Spleen (tissue), 7 donors: ENCODE measurements at regions not wholly inside any gene's neighbourhood (a gene's known extent, or its start where the extent isn't known, plus 50 kb on each side); places are given as distances from the start of the nearest gene placed in this dataset.

Experiments used
- POLR2AphosphoS5 ChIP-seq, 3 donors: sonication (generic); formaldehyde crosslinking; IDR thresholded peaks; one replicate each; pipeline ENCODE4 v1.5.1; 2017; ENCODE audit warnings: antibody characterized with exemption in 3 of 3
- TF ChIP-seq, protein P1 (sequence below), 11 experiments: fragments of 200-600 bp in 7 of 11; fragments of 450-650 bp in 4 of 11; sonication (generic) in 4 of 11; IDR thresholded peaks in 8 of 11; conservative IDR thresholded peaks in 3 of 11; 1 replicate in 7 of 11; 2 replicates in 4 of 11; pipeline versions ENCODE4 v1.4.0 to v1.8.0; 2016 to 2021; ENCODE audit warnings: antibody characterized with exemption in 11 of 11, inconsistent platforms in 4 of 11, mild to moderate bottlenecking in 1 of 11
- donor health status: DM: no; HTN: no; CAD: no; lungs with moderate emphysema.
- donor health status: DM: no; HTN: no; CAD: no.
- donor health status: DM: no; HTN: no; CAD: no.

- TF ChIP-seq, protein P1, sequence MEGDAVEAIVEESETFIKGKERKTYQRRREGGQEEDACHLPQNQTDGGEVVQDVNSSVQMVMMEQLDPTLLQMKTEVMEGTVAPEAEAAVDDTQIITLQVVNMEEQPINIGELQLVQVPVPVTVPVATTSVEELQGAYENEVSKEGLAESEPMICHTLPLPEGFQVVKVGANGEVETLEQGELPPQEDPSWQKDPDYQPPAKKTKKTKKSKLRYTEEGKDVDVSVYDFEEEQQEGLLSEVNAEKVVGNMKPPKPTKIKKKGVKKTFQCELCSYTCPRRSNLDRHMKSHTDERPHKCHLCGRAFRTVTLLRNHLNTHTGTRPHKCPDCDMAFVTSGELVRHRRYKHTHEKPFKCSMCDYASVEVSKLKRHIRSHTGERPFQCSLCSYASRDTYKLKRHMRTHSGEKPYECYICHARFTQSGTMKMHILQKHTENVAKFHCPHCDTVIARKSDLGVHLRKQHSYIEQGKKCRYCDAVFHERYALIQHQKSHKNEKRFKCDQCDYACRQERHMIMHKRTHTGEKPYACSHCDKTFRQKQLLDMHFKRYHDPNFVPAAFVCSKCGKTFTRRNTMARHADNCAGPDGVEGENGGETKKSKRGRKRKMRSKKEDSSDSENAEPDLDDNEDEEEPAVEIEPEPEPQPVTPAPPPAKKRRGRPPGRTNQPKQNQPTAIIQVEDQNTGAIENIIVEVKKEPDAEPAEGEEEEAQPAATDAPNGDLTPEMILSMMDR (IDR thresholded peaks at IDR 0.05 in 8 of 11, conservative IDR thresholded peaks at IDR 0.05 in 3 of 11) = no peak
- no peak for TF ChIP-seq POLR2AphosphoS5 (IDR thresholded peaks at IDR 0.05)
Observed at GRCh38 chr1:4093856-4094565, 193.9 kb upstream of the C1orf174 start.
